Activated T-helper 1 cell treated with anti-CD3 and anti-CD28 coated beads, Interleukin-2, amount 50 U/mL, for 16 hours (primary cell): ENCODE measurements at regions not wholly inside any gene's neighbourhood (a gene's known extent, or its start where the extent isn't known, plus 50 kb on each side); places are given as distances from the start of the nearest gene placed in this dataset.

Experiments used
- DNase-seq, 2 donors: peaks; one replicate each; pipeline ENCODE4 v3.0.0-alpha.2; 2020; ENCODE audit warnings: low read depth in 1 of 2, low spot score in 1 of 2

DNA sequence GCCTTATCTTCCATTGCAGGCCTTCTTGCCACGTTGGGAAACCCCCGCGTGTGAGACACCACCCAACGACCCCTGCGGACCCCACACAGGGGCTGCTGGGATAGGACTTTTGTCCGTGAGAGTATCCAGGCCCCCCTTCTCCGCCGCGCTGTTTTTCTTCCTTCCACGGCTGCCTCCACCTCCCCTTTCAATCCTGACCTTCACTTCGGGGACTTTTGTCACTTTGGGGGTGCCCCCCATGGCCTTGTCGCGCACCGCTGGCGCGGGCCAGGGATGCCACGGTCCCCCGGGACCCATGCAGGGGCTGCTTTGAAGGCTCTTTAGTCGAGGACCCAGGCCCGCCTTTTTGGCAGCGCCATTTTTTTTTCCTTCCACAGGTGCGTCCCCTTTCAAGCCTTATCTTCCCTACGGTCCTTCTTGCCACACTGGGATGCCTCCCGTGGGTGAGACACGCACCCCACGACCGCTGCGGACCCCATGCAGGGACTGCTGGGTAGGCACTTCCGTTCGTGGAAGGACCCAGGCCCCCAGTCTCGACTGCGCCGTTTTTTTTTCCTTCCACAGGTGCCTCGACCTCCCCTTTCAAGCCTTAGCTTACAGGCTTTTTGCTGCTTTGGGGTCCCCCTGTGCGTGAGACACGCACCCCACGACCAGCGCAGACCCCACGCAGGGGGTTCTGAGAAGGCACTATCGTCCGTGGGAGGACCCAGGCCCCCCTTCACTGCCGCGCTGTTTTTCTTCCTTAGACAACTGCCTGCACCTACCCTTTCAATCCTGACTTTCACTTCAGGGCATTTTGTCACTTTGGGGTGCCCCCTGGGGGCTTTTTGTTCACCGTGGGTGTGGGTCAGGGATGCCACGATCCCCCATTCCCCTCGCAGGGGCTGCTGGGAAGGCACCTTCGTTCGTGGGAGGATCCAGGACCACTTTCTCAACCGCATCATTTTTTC is 267.4 kb downstream of the ALG10 start:
- no peak for DNase-seq

DNA sequence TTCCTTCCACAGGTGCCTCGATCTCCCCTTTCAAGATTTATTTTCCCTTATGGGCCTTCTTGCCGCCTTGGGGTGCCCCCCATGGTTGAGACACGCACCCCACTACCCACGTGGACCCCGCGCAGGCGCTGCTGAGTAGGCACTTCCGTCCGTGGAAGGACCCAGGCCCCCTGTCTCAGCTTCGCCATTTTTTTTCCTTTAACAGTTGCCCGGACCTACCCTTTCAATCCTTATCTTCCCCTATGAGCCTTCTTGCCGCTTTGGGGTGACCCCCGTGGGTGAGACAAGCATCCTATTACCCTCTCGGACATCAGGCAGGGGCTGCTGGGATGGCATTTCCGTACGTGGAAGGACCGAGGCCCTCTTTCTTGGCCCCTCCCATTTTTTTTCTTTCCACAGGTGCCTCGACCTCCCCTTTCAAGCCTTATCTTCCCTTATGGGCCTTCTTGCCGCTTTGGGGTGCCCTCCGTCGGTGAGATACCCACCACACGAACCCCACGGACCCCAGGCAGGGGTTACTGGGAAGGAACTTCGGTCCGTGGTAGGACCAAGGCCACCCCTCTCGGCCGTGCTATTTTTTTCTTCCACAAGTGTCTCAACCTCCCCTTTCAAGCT is 268.2 kb downstream of the ALG10 start:
- DNase-seq: no peak

DNA sequence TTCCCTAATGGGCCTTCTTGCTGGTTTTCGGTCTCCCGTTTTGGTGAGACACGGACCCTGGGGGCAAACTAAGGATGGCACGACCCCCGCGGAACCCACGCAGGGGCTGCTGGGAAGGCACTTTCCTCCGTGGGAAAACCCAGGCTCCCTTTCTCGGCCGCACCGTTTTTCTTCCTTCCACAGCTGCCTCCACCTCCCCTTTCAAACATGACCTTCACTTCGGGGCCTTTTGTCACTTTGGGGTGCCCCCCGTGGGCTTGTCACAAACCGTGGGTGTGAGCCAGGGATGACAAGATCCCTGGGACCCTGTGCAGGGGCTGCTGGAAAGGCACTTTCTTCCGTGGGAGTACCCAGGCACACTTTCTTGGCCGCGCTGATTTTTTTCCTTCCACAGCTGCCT is 268.7 kb downstream of the ALG10 start:
- no peak for DNase-seq

DNA sequence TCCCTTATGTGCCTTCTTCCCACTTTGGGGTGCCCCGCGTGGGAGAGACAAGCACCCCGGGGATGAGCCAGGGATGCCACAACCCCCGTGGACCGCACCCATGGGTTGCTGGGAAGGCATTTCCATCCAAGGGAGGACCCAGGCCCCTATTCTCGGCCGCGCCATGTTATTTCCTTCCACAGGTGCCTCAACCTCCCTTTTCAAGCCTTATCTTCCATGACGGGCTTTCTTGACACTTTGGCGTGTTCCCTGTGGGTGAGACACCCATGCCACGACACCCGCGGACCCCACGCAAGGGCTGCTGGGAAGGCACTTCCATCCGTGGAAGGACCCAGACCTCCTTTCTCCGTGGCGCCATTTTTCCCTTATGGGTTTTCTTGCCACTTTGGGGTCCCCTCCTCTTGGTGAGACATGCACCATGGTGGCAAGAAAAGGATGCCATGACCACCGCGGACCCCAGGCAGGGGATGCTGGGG is 269.2 kb downstream of the ALG10 start:
- DNase-seq: no peak

DNA sequence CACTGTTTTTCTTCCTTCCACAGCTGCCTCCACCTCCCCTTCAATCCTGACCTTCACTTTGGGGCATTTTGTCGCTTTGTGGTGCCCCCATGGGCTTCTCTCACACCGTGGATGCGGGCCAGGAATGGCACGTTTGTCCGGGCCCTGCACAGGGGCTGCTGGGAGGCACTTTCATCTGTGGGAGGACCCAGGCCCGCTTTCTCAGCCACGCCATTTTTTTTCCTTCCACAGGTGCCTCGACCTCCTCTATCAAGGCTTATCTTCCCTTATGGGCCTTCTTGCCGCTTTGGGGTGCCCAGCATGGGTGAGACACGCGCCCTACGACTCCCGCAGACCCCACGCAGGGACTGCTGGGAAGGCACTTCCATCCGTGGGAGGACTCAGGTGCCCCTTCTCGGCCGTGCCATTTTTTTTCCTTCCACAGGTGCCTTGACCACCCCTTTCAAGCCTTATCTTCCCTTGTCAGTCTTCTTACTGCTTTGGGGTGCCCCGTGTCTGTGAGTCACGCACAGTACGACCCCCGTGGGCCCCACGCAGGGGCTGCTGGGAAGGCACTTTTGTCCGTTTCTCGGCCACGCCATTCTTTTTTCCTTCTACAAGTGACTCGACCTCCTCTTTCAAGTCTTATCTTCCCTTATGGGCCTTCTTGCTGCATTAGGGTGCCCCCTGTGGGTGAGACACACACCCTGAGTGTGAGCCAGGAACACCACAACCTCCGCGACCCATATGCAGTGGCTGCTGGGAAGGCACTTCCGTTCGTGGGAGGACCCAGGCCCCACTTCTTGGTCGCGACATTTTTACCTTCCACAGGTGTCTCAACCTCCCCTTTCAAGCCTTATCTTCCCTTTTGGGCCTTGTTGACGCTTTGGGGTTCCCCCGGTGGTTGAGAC is 270.7 kb downstream of the ALG10 start:
- no peak for DNase-seq

DNA sequence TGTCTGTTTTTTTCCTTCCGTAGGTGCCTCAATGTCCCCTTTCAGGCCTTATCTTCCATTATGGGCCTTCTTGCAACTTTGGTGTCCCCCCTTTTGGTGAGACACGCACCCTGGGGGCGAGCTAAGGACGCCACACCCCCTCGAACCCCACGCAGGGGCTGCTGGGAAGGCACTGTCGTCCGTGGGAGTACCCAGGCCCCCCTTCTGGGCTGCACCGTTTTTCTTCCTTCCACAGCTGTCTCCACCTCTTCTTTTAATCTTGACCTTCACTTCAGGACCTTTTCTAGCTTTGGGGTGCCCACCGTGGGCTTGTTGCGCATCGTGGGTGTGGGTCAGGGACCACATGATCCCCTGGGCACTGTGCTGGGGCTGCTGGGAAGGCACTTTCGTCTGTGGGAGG is 271.8 kb downstream of the ALG10 start:
- DNase-seq: no peak

DNA sequence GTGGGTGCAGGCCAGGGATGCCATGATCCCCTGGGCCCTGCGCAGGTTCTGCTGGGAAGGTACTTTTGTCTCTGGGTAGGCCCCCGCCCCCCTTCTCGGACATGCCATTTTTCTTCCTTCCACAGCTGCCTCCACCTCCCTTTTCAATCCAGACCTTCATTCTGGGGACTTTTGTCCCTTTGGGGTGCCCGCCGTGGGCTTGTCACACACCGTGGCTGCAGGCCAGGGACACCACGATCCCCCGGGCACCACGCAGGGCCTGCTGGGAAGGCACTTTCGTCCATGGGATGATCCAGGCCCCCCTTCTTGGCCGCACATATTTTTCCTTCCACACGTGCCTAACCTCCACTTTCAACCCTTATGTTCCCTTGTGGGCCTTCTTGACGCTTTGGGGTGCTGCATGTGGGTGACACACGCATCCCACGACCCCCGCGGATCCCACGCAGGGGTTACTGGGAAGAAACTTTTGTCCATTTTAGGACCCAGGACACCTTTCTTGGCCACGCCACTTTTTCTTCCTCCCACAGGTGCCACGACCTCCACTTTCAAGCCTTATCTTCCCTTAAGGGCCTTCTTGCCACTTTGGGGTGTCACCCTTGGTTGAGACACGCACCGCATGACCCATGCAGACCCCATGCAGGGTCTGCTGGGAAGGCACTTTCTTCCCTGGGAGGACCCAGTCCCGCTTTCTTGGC is 272.5 kb downstream of the ALG10 start:
- no peak for DNase-seq

DNA sequence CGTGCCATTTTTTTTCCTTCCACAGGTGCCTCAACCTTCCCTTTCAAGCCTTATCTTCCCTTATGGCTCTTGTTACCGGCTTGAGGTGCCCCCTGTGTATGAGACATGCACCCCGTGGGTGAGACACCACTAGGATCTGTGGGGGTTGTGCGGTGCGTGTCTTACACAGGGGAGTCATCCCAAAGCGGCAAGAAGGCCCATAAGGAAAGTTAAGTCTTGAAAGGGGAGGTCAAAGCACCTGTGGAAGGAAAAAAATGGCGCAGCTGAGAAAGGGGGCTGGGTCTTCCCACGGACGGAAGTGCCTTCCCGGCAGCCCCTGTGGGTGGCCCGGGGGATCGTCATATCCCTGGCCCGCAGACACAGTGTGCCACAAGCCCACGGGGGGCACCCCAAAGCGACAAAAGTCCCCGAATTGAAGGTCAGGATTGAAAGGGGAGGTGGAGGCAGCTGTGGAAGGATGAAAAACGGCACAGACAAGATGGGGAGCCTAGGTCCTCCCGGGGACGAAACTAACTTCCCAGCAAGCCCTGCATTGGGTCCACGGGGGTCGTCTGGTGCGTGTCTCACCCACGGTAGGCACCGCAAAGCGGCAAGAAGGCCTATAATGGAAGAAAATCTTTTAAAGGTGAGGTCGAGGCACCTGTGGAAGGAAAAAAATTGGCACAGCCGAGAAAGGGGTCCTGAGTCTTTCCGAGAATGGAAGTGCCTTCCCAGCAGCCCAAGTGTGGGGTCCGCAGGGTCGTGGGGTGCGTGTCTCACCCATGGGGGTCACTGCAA is 273.3 kb downstream of the ALG10 start:
- DNase-seq: no peak

DNA sequence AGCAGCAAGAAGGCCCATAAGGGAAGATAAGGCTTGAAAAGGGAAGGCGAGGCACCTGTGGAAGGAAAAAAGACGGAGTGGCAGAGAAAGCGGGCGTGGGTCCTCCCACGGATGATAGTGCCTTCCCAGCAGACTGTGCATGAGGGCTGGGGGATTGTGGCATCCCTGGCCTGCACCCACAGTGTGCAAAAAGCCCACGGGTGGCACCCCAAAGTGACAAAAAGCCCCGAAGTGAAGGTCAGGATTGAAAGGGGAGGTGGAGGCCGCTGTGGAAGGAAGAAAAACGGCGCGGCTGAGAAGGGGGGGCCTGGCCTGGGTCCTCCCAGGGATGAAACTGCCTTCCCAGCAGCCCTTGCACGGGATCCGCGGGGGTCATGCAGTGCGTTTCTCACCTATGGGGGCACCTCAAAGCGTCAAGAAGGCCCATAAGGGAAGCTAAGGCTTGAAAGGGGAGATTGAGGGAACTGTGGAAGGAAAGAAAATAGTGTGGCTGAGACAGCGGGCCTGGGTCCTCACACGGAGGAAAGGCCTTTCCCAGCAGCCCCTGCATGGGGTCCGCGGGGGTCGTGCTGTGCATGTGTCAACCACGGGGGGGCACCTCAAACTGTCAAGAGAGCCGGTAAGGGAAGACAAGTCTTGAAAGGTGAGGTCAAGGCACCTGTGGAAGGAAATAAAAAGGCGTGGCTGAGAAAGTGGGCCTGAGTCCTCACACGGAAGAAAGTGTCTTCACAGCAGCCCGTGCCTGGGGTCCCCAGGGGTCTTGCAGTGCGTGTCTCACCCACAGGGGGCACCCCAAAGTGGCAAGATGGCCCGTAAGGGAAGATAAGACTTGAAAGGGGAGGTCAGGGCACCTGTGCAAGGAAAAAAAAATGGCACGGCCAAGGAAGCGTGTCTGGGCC is 274.1 kb downstream of the ALG10 start:
- no peak for DNase-seq

DNA sequence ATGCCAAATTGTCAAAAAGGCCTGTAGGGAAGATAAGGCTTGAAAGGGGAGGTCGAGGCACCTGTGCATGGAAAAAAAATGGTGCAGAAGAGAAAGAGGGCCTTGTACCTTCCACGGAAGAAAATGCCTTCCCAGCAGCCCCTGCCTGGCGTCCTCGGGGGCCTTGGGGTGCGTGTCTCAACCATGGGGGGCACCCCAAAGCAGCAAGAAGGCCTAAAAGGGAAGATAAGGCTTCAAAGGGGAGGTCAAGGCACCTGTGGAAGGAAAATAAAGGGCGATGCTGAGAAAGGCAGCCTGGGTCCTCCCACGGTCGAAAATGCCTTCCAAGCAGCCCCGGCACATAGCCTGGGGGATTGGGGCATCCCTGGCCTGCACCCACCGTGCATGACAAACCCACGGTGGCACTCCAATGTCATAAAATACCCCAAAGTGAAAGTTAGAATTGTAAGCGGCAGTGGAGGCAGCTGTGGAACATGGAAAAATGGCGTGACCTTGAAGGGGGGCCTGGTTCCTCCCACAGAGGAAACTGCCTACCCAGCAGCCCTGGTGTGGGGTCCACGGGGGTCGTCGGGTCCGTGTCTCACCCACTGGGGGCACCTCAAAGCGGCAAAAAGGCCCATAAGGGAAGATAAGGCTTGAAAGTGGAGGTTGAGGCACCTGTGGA is 275.0 kb downstream of the ALG10 start:
- no peak for DNase-seq

DNA sequence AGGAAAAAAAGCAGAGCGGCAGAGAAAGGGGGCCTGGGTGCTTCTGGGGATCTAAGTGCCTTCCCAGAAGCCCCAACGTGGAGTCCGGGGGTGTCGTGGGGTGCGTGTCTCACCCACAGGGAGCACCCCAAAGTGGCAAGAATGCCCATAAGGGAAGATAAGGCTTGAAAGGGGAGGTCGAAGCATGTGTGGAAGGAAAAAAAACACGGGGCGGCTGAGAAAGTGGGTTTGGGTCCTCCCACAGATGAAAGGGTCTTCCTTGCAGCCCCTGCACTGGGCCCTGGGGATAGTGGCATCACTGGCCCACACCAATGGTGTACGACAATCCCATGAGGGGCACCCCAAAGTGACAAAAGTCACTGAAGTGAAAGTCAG is 275.5 kb downstream of the ALG10 start:
- no peak for DNase-seq

DNA sequence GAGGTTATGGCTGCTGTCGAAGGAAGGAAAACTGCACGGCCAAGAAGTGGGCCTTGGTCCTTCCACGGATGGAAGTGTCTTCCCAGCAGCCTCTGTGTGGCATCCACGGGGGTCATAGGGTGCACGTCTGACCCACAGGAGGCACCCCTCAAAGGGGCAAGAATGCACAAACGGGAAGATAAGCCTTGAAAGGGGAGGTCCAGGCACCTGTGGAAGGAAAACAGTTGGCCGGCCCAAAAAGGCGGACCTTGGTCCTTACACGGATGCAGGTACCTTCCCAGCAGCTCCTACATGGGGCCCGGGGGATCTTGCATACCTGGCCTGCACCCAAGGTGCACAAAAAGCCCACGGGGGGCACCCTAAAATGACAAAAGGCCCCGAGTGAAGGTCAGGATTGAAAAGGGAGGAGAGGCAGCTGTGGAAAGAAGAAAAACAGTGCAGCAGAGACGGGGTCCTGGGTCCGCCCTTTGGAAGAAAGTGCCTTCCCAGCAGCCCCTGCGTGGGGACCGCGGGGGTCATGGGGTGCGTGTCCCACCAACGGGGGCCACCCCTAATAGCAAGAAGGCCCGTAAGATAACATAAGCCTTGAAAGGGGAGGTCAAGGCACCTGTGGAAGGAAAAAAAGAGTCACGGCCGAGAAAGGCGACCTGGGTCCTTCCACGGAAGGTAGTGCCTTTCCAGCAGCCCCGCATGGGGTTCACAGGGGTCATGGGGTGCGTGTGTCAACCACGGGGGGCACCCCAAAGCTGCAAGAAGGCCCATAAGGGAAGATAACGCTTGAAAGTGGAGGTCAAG is 276.1 kb downstream of the ALG10 start:
- DNase-seq: no peak

DNA sequence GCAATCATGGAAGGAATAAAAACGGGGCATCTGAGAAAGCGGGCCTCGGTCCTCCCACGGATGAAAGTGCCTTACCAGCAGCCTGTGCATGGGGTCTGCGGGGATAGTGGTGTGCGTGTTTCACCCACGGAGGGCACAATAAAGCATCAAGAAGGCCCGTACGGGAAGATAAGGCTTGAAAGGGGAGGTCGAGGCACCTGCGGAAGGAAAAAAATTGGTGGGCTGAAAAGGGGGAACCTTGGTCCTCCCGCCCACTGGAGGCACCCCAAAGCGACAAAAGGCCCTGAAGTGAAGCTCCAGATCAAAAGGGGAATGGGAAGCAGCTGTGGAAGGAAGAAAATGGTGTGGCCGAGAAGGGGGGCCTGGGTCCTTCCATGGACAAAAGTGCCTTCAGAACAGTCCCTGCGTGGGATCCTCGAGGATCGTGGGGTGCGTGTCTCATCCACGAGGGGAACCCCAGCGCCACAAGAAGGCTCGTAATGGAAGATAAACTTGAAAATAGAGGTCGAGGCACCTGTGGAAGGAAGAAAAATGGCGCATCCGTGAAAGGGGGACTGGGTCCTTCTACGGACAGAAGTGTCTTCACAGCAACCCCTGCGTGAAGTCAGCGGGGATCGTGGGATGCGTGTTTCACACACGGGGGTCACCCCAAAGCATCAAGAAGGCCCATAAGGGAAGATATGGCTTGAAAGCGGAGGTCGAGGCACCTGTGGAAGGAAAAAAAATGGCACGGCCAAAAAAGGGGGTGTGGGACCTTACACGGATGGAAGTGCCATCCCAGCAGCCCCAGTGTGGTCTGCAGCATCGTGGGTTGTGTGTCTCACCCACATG is 276.9 kb downstream of the ALG10 start:
- DNase-seq: no peak

DNA sequence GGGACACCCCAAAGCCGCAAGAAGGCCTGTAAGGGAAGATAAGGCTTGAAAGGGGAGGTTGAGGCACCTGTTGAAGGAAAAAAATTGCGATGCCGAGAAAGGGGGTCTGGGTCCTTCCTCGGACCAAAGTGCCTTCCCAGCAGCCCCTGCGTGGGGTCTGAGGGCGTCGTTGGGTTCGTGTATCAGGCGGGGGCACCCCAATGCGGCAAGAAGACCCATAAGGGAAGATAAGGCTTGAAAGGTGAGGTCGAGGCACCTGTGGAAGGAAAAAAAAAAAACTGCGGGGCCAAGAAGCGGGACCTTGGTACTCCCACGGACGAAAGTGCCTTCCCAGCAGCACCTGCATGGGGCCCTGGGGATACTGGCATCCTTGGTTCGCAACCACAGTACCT is 277.5 kb downstream of the ALG10 start:
- DNase-seq: no peak

DNA sequence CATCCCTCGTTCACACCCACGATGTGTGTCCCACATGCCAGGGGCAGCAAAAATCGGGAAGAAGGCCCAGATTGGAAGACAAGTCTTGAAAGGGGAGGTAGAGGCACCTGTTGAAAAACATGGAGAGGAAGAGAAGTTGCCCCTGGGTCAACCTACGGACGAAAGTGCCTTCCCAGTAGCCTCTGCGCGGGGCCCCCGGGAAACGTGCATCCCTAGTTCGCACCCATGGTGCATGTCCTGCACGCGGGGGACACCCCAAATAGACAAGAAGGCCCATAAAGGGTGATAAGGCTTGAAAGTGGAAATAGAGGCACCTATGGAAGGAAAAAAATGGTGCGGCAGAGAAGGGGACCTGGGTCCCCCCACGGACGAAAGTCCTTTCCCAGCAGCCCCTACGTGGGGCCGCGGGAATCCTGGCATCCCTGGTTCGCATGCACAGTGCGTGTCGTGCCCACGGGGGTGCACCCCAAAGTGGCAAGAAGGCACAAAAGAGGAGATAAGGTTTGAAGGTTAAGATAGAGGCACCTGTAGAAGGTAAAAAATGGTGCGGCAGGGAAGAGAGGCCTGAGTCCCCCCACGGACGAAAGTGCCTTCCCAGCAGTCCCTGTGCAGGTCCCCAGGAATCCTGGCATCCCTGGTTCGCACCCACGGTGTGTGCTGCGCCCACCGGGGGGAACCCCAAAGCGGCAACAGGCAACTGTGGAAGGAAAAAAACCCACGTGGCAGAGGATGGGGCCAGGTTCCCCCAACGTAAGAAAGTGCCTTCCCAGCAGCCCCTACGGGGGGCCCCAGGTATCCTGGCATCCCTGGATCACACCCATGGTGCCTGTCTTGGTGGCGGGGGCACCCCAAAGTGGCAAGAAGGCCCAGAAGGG is 278.3 kb downstream of the ALG10 start:
- no peak for DNase-seq
